ENCODE measurements at regions not wholly inside any gene's neighbourhood (a gene's known extent, or its start where the extent isn't known, plus 50 kb on each side); places are given as distances from the start of the nearest gene placed in this dataset.
"Not testable (repeated sequence)": the region's sequence is repeated elsewhere in the genome, so short reads cannot be mapped to it uniquely, and the experiment has no call there.

GRCh38 chr10:125605167-125605566 lies 77.8 kb downstream of the TEX36 start:
- intact Hi-C loops (cut with micrococcal nuclease) = no loop called here
- Mint-ChIP-seq H3K36me3 (ENCODE audit: low read depth) (no peaks in the 10 kb centered on the region), H3K27me3 (no peaks in the 10 kb centered on the region), H3K4me1 (ENCODE audit: low read depth) (no peaks in the 10 kb centered on the region), H3K27ac (no peak overlapping the region), H3K4me3 (no peak overlapping the region), H3K9me3 (peaks cover 28% of the 10 kb centered on the region)

DNA sequence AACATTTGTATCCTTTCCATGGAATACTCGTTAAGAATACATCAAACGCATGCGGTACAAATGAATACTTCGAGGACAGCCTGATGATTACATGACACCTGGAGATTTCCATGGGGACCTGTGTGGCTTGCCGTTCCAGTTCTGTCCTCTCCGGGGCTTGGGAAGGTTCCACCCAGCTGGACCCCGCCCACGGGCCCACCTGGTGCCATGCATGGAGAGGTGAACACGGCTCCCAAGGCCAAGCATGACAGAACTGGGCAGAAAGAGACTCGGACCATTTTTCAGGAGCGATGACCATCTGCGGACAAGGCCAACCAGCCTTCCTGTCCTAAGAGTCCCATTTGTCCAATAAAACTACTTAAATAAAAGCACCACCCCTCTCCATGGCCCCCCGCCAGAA lies 80.1 kb downstream of the TEX36 start:
- H3K4me3 Mint-ChIP-seq = no peak overlapping the region
- no peaks in the 10 kb centered on the region for H3K4me1 Mint-ChIP-seq (ENCODE audit: low read depth)
- H3K36me3 Mint-ChIP-seq (ENCODE audit: low read depth) = no peaks in the 10 kb centered on the region
- no peak overlapping the region for H3K27ac Mint-ChIP-seq
- intact Hi-C loops (cut with micrococcal nuclease) = no loop called here
- peaks cover 37% of the 10 kb centered on the region for H3K9me3 Mint-ChIP-seq
- H3K27me3 Mint-ChIP-seq = no peaks in the 10 kb centered on the region

- intact Hi-C loops (cut with micrococcal nuclease) = no loop called here
- Mint-ChIP-seq H3K27me3 (no peaks in the 10 kb centered on the region), H3K4me3 (no peak overlapping the region), H3K9me3 (peaks cover 68% of the 10 kb centered on the region), H3K27ac (no peak overlapping the region), H3K4me1 (ENCODE audit: low read depth) (no peaks in the 10 kb centered on the region), H3K36me3 (ENCODE audit: low read depth) (no peaks in the 10 kb centered on the region)
Measured at GRCh38 chr10:125599194-125599593, 83.8 kb downstream of the TEX36 start.

DNA sequence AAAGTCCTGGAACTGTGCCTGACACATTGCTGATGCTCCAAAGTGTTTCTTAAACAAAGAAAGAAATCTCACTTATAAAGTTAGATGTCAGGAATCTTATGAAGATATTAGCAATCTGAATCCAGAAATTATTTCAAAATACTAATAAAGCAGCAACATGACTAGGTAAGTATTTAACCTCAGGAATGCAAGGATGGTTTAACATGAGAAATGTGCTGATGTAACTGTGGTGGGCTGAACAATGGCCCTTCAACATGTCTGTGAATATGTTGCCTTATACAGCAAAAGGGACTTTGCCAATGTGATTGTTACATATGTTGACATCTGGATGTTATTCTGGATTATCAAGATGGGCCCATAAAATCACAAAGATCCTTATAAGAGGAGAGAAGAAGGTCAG lies 87.1 kb downstream of the TEX36 start:
- intact Hi-C loops (cut with micrococcal nuclease) = no loop called here
- H3K27ac Mint-ChIP-seq = no peak overlapping the region
- no peaks in the 10 kb centered on the region for H3K4me1 Mint-ChIP-seq (ENCODE audit: low read depth)
- no peaks in the 10 kb centered on the region for H3K27me3 Mint-ChIP-seq
- H3K9me3 Mint-ChIP-seq = peaks cover 45% of the 10 kb centered on the region
- H3K36me3 Mint-ChIP-seq (ENCODE audit: low read depth) = no peaks in the 10 kb centered on the region
- no peak overlapping the region for H3K4me3 Mint-ChIP-seq

DNA sequence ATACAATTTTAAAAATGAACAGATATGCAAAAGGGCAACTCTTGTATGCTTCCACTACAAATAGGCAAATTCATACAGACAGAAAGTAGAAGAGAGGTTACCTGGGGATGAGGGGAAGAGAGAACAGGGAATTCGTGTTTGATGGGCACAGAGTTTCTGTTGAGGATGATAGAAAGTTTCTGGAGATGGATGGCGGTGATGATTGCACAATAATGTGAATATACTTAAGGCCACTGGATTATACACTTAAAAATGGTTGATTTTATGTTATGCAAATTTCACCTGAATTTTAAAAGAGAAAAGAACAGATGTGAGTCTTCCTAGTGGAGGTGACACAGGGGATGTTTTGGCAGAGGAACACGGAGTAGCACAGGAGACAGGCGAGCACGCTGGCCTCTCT lies 89.3 kb downstream of the TEX36 start:
- Mint-ChIP-seq H3K27me3 (no peaks in the 10 kb centered on the region), H3K4me3 (no peak overlapping the region), H3K4me1 (ENCODE audit: low read depth) (no peaks in the 10 kb centered on the region), H3K27ac (no peak overlapping the region), H3K9me3 (peaks cover 32% of the 10 kb centered on the region), H3K36me3 (ENCODE audit: low read depth) (no peaks in the 10 kb centered on the region)
- intact Hi-C loops (cut with micrococcal nuclease) = no loop called here

- H3K27me3 Mint-ChIP-seq = no peaks in the 10 kb centered on the region
- H3K4me3 Mint-ChIP-seq = no peak overlapping the region
- H3K27ac Mint-ChIP-seq = no peak overlapping the region
- peaks cover 40% of the 10 kb centered on the region for H3K9me3 Mint-ChIP-seq
- H3K36me3 Mint-ChIP-seq (ENCODE audit: low read depth) = no peaks in the 10 kb centered on the region
- intact Hi-C loops (cut with micrococcal nuclease) = no loop called here
- no peaks in the 10 kb centered on the region for H3K4me1 Mint-ChIP-seq (ENCODE audit: low read depth)
Measured at GRCh38 chr10:125592897-125593296, 90.1 kb downstream of the TEX36 start.

- no peaks in the 10 kb centered on the region for H3K36me3 Mint-ChIP-seq (ENCODE audit: low read depth)
- no peaks in the 10 kb centered on the region for H3K27me3 Mint-ChIP-seq
- no peak overlapping the region for H3K4me3 Mint-ChIP-seq
- intact Hi-C loops (cut with micrococcal nuclease) = no loop called here
- H3K9me3 Mint-ChIP-seq = peaks cover 40% of the 10 kb centered on the region
- H3K4me1 Mint-ChIP-seq (ENCODE audit: low read depth) = no peaks in the 10 kb centered on the region
- H3K27ac Mint-ChIP-seq = no peak overlapping the region
Measured at GRCh38 chr10:125591886-125592285, 91.1 kb downstream of the TEX36 start.

- H3K27me3 Mint-ChIP-seq; intact Hi-C loops (cut with micrococcal nuclease); H3K4me1 Mint-ChIP-seq (ENCODE audit: low read depth); H3K36me3 Mint-ChIP-seq (ENCODE audit: low read depth); H3K4me3 Mint-ChIP-seq; H3K27ac Mint-ChIP-seq: not testable (repeated sequence)
- H3K9me3 Mint-ChIP-seq = peaks cover 21% of the 10 kb centered on the region
Measured at GRCh38 chr10:125588738-125589137, 94.2 kb downstream of the TEX36 start.

DNA sequence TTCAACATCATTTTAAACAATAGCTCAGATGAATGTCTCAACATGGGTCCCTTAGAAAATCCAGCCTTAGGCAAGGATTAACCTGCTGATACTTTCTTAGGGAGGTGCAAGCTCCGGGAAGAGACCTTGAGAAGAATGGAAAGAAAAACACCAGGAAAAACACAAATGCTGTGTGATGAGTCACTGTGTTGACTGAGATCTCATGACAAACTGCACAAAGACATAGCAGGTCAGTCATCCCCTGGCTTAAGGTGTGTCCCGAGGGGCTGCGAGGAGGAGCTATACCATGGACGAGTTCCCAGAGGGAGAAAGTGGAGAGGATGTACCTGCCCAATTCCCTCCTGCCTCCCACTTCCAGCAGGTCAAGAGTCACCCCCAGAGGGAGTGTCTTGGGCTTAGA lies 98.0 kb downstream of the TEX36 start:
- Mint-ChIP-seq H3K36me3 (ENCODE audit: low read depth) (no peaks in the 10 kb centered on the region), H3K4me3 (no peak overlapping the region), H3K27ac (no peak overlapping the region), H3K27me3 (no peaks in the 10 kb centered on the region), H3K4me1 (ENCODE audit: low read depth) (no peaks in the 10 kb centered on the region), H3K9me3 (peaks cover 33% of the 10 kb centered on the region)
- intact Hi-C loops (cut with micrococcal nuclease) = no loop called here

GRCh38 chr10:125578658-125579315 lies 104.2 kb downstream of the TEX36 start:
- intact Hi-C loops (cut with micrococcal nuclease) = no loop called here
- no peaks in the 10 kb centered on the region for H3K27me3 Mint-ChIP-seq
- H3K9me3 Mint-ChIP-seq = peaks cover 31% of the 10 kb centered on the region
- no peaks in the 10 kb centered on the region for H3K4me1 Mint-ChIP-seq (ENCODE audit: low read depth)
- H3K4me3 Mint-ChIP-seq = no peak overlapping the region
- no peak overlapping the region for H3K27ac Mint-ChIP-seq
- no peaks in the 10 kb centered on the region for H3K36me3 Mint-ChIP-seq (ENCODE audit: low read depth)

GRCh38 chr10:125575843-125576242 lies 107.1 kb downstream of the TEX36 start:
- Mint-ChIP-seq H3K27ac (no peak overlapping the region), H3K27me3 (no peaks in the 10 kb centered on the region), H3K4me3 (no peak overlapping the region), H3K9me3 (peaks cover 22% of the 10 kb centered on the region), H3K36me3 (ENCODE audit: low read depth) (no peaks in the 10 kb centered on the region), H3K4me1 (ENCODE audit: low read depth) (no peaks in the 10 kb centered on the region)
- intact Hi-C loops (cut with micrococcal nuclease) = no loop called here

DNA sequence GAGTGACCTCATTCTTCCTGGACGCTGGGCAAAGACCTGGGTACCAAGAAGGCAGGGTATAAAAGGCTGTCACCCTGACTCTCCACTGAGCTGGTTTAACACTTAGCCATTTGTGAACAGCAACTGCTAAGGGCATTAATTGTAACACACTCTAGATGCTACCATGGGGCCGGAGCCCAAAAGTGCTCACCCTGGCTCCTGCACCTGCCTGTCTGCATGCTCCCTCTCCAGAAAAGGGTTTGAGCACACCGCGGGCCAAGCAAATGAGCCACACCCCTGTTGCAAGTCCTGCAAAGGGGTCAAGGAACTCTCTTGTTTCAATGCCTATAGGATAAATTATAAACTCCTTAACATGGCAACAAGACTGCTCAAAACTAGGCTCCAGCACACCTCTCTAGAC lies 114.8 kb downstream of the TEX36 start:
- intact Hi-C loops (cut with micrococcal nuclease) = no loop called here
- H3K36me3 Mint-ChIP-seq (ENCODE audit: low read depth) = no peaks in the 10 kb centered on the region
- H3K4me1 Mint-ChIP-seq (ENCODE audit: low read depth) = no peaks in the 10 kb centered on the region
- H3K4me3 Mint-ChIP-seq = no peak overlapping the region
- no peaks in the 10 kb centered on the region for H3K27me3 Mint-ChIP-seq
- H3K27ac Mint-ChIP-seq = no peak overlapping the region
- H3K9me3 Mint-ChIP-seq = peaks cover 25% of the 10 kb centered on the region

DNA sequence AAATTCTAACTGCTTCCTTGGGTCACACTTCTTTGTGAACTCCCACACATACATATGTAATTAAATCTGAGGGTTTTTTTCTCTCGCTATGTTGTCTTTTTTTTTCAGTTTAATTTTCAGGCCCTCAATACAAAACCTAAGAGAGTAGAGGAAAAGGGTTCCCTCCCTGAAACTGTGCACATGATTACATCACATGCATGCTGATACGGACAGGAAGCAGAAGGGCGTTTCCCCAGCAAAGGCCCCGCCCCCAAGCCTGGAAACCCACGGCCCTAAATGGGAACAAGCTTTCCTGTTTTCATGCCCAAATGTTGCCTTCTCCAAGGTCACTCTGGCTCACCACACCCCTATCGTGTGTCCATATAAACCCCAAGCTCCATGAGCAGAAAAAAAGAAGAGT lies 115.4 kb downstream of the TEX36 start:
- Mint-ChIP-seq H3K27ac (no peak overlapping the region), H3K36me3 (ENCODE audit: low read depth) (no peaks in the 10 kb centered on the region), H3K4me1 (ENCODE audit: low read depth) (no peaks in the 10 kb centered on the region), H3K9me3 (peaks cover 25% of the 10 kb centered on the region), H3K4me3 (no peak overlapping the region), H3K27me3 (no peaks in the 10 kb centered on the region)
- intact Hi-C loops (cut with micrococcal nuclease) = no loop called here

GRCh38 chr10:125565046-125565445 lies 117.9 kb downstream of the TEX36 start:
- intact Hi-C loops (cut with micrococcal nuclease) = no loop called here
- Mint-ChIP-seq H3K27me3 (no peaks in the 10 kb centered on the region), H3K9me3 (peaks cover 25% of the 10 kb centered on the region), H3K4me3 (no peak overlapping the region), H3K27ac (no peak overlapping the region), H3K4me1 (ENCODE audit: low read depth) (no peaks in the 10 kb centered on the region), H3K36me3 (ENCODE audit: low read depth) (no peaks in the 10 kb centered on the region)

DNA sequence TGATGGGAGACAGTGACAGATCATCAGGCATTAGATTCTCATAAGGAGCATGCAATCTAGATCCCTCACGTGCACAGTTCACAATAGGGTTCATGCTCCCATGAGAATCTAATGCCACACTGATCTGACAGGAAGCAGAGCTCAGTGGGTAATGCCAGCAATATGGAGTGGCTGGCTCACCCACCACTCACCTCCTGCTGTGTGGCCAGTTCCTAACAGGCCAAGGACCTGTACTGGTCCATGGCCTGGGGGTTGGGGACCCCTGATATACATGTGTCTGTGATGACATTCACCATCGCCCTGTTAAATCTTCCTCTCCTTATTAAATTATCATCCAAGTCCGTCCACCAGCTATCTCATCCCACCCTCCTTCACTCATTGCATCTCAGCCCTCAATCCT lies 118.4 kb downstream of the TEX36 start:
- Mint-ChIP-seq H3K4me3 (no peak overlapping the region), H3K36me3 (ENCODE audit: low read depth) (no peaks in the 10 kb centered on the region), H3K27ac (no peak overlapping the region), H3K4me1 (ENCODE audit: low read depth) (no peaks in the 10 kb centered on the region), H3K9me3 (peaks cover 25% of the 10 kb centered on the region), H3K27me3 (no peaks in the 10 kb centered on the region)
- intact Hi-C loops (cut with micrococcal nuclease) = no loop called here

Data from dendritic cell treated with granulocyte-macrophage colony-stimulating factor and Interleukin-4, amounts not matched to agents 40 ng/mL and 50 ng/mL, for 4 days (primary cell).